OCI-LY7 (cell line): ENCODE measurements at regions not wholly inside any gene's neighbourhood (a gene's known extent, or its start where the extent isn't known, plus 50 kb on each side); places are given as distances from the start of the nearest gene placed in this dataset.

Source experiments
- BruUV-seq: library from RNA; stranded (reverse); fragments of 400-500 nt; replicated peaks from 2 replicates; lab custom pipeline; 2021; lab: Mats Ljungman, UMichigan
- CTCF ChIA-PET: fragments of 300-600 bp; sonication (Branson Sonifier 250); formaldehyde crosslinking; loops from one replicate; lab custom pipeline; 2022; ENCODE audit warnings: antibody characterized with exemption; ENCODE audit not compliant: unreplicated experiment; lab: Charles Lee
- POLR2A ChIA-PET: fragments of 300-600 bp; sonication (Branson Sonifier 250); formaldehyde crosslinking; loops from one replicate; lab custom pipeline; 2022; ENCODE audit warnings: antibody characterized with exemption; lab: Charles Lee
- DNase-seq: peaks from one replicate; pipeline ENCODE4 v3.0.0-alpha.2; 2015; ENCODE audit warnings: low spot score
- H2AFZ ChIP-seq: fragments of 200-600 bp; sonication (generic), shearing (Covaris generic); 2 replicates; pipeline ENCODE4 v1.6.1; 2014; ENCODE audit warnings: mild to moderate bottlenecking, antibody characterized with exemption, low read length, moderate library complexity
- H3K27ac ChIP-seq: fragments of 200-600 bp; sonication (generic); 2 replicates; pipeline ENCODE4 v1.5.1; 2014; ENCODE audit warnings: mixed run types, low read depth, mild to moderate bottlenecking, moderate library complexity, low read length, inconsistent platforms; ENCODE audit not compliant: poor library complexity, severe bottlenecking
- H3K36me3 ChIP-seq: fragments of 200-600 bp; sonication (generic); 2 replicates; pipeline ENCODE4 v1.6.1; 2014; ENCODE audit warnings: mild to moderate bottlenecking, antibody characterized with exemption, low read length, moderate library complexity, mixed read lengths; ENCODE audit not compliant: insufficient read depth
- H3K4me1 ChIP-seq: fragments of 200-600 bp; sonication (generic); 2 replicates; pipeline ENCODE4 v1.5.1; 2014; ENCODE audit warnings: mild to moderate bottlenecking, low read length; ENCODE audit not compliant: insufficient read depth, poor library complexity, severe bottlenecking
- H3K4me2 ChIP-seq: fragments of 200-600 bp; sonication (generic); 2 replicates; pipeline ENCODE4 v1.6.1; 2014; ENCODE audit warnings: mild to moderate bottlenecking, low read length
- H3K4me3 ChIP-seq: fragments of 200-600 bp; sonication (generic); 2 replicates; pipeline ENCODE4 v1.5.1; 2014; ENCODE audit warnings: mild to moderate bottlenecking, low read depth, low read length; ENCODE audit not compliant: poor library complexity, severe bottlenecking
- H3K79me2 ChIP-seq: fragments of 200-600 bp; sonication (generic); 2 replicates; pipeline ENCODE4 v1.6.1; 2016; ENCODE audit warnings: low read depth, mild to moderate bottlenecking, low read length, moderate library complexity, mixed read lengths; ENCODE audit not compliant: insufficient read depth
- H3K9me2 ChIP-seq: fragments of 200-600 bp; sonication (generic); 2 replicates; pipeline ENCODE4 v1.6.1; 2016; ENCODE audit warnings: mild to moderate bottlenecking, low read length, mixed read lengths; ENCODE audit not compliant: insufficient read depth
- H3K9me3 ChIP-seq: fragments of 200-600 bp; sonication (generic); 2 replicates; pipeline ENCODE4 v1.6.1; 2014; ENCODE audit warnings: mild to moderate bottlenecking, mixed run types, low read length, mixed read lengths
- H4K20me1 ChIP-seq: fragments of 200-600 bp; sonication (generic); 2 replicates; pipeline ENCODE4 v1.6.1; 2014; ENCODE audit warnings: mild to moderate bottlenecking, antibody characterized with exemption, low read length, moderate library complexity, mixed read lengths; ENCODE audit not compliant: insufficient read depth
- EZH2phosphoT487 ChIP-seq: fragments of 200-600 bp; sonication (generic); IDR thresholded peaks from 2 replicates; pipeline ENCODE4 v1.6.1; 2018; ENCODE audit warnings: low read depth, borderline replicate concordance, mild to moderate bottlenecking, mixed run types, antibody characterized with exemption, low read length, moderate library complexity, mixed read lengths
- intact Hi-C: fragments of 100-400 bp; cut with micrococcal nuclease; formaldehyde crosslinking; loops from one replicate; pipeline ENCODE4 v1.10.0; 2022; ENCODE audit not compliant: unreplicated experiment
- TF ChIP-seq, protein P1 (sequence below): fragments of 200-600 bp; sonication (generic); conservative IDR thresholded peaks from 2 replicates; pipeline ENCODE4 v1.5.1; 2014; ENCODE audit warnings: mild to moderate bottlenecking, antibody characterized with exemption, low read length, moderate library complexity, mixed read lengths

DNA sequence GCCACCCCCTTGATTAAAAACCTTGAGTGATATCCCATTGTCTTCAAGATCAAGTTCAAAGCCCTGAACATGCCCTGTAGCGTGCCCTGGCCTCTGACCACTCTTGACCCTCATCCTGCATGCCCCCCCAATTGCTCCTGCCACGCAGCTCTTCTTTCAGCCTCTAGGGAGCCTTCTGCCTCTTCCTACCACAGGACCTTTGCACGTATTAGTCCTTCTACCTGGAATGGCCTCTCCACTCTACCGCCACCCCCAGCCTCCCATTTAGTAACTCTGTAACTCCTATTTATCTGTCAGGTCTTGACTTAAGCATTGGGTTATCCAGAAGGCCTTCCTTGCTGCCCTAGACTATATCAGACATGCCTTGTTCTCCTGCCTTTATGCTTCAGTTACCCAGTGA lies 203.6 kb downstream of the TRIM29 start:
- no peak for DNase-seq
- BruUV-seq = no TSS peak
- no peak overlapping the region for H3K27ac ChIP-seq

DNA sequence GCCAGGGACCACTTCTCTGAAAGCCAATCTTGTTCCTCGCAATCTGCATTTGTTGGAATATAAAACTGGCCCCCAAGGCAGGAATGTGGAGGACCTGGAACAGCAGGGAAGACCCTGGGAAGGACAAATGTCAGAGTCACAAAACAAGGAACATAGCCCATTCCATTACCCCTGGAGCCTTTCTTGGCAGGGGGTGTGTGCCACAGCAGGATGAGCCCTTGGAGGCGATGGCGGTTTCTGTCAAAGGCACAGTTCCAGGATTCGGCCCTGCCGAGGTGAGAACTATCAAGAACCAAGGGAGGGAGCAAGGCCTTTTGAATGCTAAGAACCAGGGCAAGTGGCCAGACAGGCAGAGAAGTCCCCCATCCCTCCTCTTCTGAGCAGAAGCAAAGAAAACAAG lies 204.3 kb downstream of the TRIM29 start:
- TF ChIP-seq EZH2phosphoT487 = no peak
- TF ChIP-seq, protein P1, sequence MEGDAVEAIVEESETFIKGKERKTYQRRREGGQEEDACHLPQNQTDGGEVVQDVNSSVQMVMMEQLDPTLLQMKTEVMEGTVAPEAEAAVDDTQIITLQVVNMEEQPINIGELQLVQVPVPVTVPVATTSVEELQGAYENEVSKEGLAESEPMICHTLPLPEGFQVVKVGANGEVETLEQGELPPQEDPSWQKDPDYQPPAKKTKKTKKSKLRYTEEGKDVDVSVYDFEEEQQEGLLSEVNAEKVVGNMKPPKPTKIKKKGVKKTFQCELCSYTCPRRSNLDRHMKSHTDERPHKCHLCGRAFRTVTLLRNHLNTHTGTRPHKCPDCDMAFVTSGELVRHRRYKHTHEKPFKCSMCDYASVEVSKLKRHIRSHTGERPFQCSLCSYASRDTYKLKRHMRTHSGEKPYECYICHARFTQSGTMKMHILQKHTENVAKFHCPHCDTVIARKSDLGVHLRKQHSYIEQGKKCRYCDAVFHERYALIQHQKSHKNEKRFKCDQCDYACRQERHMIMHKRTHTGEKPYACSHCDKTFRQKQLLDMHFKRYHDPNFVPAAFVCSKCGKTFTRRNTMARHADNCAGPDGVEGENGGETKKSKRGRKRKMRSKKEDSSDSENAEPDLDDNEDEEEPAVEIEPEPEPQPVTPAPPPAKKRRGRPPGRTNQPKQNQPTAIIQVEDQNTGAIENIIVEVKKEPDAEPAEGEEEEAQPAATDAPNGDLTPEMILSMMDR = no peak
- CTCF ChIA-PET = no interaction called here
- no peak for DNase-seq
- Histone ChIP-seq H2AFZ (no peak overlapping the region), H3K4me1 (no peaks in the 10 kb centered on the region), H3K9me2 (no peaks in the 10 kb centered on the region), H3K79me2 (no peaks in the 10 kb centered on the region), H3K4me2 (no peak overlapping the region), H3K27ac (no peak overlapping the region), H4K20me1 (no peaks in the 10 kb centered on the region), H3K4me3 (no peak overlapping the region), H3K9me3 (no peaks in the 10 kb centered on the region), H3K36me3 (no peaks in the 10 kb centered on the region)
- BruUV-seq = no TSS peak
- POLR2A ChIA-PET = interaction anchor here (0.6 kb wide), 1 partner anchor 1312 kb away, joined by 3 read pairs; no protein-coding TSS in a partner anchor
- intact Hi-C loops = no loop called here

More for the DNA sequence above, 203.6 kb downstream of the TRIM29 start:
- TF ChIP-seq, protein P1 = no peak
- no peak for TF ChIP-seq EZH2phosphoT487
- Histone ChIP-seq H3K4me2 (no peak overlapping the region), H3K9me2 (no peaks in the 10 kb centered on the region), H3K79me2 (no peaks in the 10 kb centered on the region), H3K4me1 (no peaks in the 10 kb centered on the region), H2AFZ (no peak overlapping the region), H3K36me3 (no peaks in the 10 kb centered on the region), H3K4me3 (no peak overlapping the region), H3K9me3 (no peaks in the 10 kb centered on the region), H4K20me1 (no peaks in the 10 kb centered on the region)
- POLR2A ChIA-PET = no interaction called here
- intact Hi-C loops = no loop called here
- CTCF ChIA-PET = no interaction called here

DNA sequence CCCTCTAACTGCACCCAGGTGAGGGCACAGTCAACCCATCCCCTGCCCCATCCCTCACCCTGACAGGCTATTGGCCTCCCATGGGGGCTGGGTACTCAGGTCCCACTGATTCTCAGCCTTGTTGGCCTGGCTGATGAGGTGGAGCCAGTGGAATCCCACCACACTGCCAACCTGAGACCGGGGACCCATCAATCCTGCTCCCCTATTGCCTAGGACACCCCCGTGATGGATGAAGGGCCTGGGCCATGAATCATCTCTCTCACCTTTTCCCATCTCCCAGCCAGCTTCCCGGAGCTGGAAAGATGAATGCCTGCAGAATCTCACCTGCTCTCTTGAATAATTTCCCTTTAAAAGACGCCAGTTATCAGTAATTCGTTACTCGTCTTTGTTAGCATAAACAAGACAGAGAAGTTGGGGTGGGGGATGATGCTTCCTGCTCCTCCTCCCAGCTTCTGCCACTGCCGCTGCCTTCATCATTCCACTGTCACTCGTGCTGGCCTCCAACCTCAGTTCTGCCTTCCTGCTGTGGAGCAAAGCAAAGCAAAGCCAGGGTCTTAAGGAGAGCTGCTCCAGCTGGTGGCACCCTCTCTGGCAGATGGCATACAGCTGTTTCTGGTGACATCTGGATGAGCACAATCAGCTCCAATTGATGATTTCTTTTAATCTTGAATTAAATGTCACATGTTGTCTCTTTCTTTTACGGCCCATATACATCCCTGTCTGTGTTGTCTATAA lies 204.0 kb upstream of the NECTIN1 start:
- Histone ChIP-seq H3K79me2 (no peaks in the 10 kb centered on the region), H3K4me1 (no peaks in the 10 kb centered on the region), H3K9me3 (no peaks in the 10 kb centered on the region), H3K36me3 (no peaks in the 10 kb centered on the region), H3K4me3 (no peak overlapping the region), H3K9me2 (no peaks in the 10 kb centered on the region), H2AFZ (no peak overlapping the region), H3K4me2 (no peak overlapping the region), H4K20me1 (no peaks in the 10 kb centered on the region), H3K27ac (no peak overlapping the region)
- intact Hi-C loops = no loop called here
- CTCF ChIA-PET = no interaction called here
- no peak for TF ChIP-seq EZH2phosphoT487
- TF ChIP-seq, protein P1 = no peak
- no TSS peak for BruUV-seq
- DNase-seq = no peak
- POLR2A ChIA-PET = interaction anchor here (0.6 kb wide), 1 partner anchor 1312 kb away, joined by 3 read pairs; no protein-coding TSS in a partner anchor
